CD4-positive, alpha-beta T cell treated with Interleukin-6 for 4 hours (primary cell): ENCODE measurements at regions not wholly inside any gene's neighbourhood (a gene's known extent, or its start where the extent isn't known, plus 50 kb on each side); places are given as distances from the start of the nearest gene placed in this dataset.
"Not testable (repeated sequence)": the region's sequence is repeated elsewhere in the genome, so short reads cannot be mapped to it uniquely, and the experiment has no call there.

ENCODE experiments used
- DNase-seq: peaks from one replicate; pipeline ENCODE4 v3.0.0-alpha.2; 2020; ENCODE audit warnings: mixed read lengths

DNA sequence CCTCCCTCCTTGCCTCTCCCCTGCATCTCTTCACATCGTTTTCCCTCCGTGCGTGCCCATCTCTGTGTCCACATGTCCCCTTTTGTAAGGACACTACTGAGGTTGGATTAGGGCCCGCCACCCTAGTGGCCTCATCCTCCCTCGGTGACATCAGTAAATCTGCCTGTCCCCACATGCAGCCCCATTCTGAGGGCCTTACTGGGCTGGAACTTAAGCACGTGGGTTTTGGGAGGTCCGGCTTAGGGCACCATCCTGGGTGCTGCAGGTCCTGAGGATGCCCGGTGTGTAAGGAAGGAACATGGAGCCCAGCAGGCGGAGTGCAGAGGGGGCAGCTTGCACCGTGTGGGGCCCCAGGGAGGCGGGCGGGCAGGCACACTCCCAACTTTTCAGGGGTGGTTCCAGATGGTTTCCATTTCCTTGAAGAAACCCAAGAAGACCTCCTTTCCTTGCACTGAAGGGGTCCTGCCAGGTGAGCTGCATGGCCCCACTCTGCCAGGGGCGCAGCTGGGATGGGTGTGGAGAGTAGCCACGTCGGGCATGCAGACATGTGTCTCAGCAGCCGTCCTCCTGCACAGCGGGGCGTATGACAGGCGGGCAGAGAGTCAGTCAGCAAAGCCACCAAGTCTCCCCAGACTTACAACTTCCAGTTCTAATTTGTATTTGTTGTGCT is 329.9 kb downstream of the QKI start:
- DNase-seq, result no peak

DNA sequence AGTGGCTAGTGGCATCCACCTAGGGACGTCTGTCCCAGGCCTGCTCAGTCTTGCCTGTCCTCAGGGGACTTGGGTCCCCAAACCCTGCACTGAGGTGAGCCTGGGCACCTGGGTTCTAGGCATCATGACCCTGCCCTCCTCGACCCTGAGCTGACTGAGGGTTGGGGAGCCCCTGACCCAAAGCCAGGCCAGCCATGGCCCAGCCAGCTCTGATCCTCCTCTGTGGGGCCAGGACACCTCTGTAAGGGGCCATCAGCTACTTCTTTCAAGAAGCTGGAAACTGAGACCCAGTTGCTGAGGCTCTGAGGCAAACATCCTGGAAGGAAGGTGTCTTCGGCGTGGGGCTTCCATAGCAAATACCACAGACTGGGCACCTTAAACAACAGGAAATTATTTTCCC is 329.3 kb downstream of the QKI start:
- DNase-seq, result no peak

DNA sequence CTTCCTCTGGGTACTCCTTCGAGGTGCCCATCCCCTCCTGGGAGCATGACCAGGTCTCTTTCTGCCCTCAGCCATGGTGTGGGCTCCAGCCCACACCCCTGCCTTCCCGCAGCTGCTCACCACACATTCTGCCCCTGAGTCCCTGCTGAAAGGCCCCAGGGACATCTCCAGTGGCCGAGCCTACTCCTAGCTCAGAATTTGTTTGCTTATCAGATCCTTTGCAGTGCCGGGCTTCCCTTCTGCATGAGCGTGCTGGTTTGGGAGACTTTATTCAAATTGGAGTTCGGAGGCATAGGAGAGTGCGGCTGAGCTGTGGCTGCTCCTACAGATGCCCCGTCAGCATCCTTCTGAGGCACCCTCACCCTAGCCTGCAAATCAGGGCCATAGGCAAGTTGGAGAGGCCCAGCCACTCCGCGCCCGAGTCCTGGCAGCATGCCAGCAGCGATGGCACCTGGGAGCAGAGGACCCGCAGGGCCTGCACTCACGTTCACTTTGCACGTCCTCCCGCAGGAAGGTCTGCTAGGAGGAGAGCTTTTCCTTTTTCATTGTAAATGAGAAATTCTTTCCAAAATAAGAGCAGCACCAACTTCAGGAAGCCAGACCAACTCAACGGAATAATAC is 327.3 kb downstream of the QKI start:
- DNase-seq, result no peak

DNA sequence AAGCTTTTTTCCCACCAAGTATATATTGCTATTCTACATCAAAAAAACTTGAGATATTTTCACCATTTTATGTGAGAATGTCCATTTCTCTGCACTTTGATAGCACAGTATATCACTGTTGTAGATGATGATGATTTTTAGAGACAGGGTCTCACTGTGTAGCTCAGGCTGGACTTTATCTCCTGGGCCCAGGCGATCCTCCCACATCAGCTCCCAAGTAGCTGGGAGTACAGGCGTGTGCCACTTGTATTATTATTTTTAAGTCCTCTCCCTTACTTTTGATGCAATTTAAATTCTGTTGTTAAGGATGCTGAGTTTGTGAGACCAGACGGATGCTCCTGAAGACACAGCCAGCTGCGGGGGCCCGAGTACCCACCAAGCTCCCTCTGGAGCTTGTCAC is 326.8 kb downstream of the QKI start:
- DNase-seq, result no peak

DNA sequence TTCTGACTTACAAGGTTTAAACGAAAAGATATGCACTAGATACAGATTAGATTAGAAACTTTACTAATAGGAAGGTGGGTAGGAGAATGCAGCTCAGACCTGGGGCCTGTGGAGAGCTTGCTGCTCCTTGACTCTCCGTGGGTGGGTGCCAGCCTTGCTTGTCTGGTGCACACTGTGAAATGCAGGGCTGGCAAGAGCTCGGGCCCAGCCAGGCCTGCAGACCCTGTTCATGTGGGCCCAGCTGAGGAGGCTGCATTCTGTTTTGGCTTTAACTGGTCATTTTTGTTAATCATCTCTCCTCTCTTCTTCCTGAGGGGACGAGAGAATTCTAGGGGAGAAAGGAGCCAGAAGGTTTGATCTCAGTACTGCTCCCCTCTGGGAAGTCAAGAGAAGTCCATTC is 325.4 kb downstream of the QKI start:
- DNase-seq, result no peak

DNA sequence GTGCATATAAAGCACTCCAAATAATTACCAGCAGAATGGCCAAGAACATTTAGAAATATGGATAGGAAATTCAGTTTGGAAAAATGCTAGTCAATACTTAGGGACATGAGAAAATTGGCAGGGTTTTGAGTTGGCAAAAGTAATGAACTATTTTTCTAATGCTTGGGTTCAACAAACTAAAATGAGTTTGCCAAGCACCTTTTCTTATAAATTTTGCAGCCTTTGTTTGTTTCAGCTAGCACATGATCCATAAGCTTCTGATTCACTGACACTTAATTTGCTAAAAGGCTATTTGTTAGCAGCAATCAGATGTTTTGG is 324.8 kb downstream of the QKI start:
- no peak for DNase-seq

DNA sequence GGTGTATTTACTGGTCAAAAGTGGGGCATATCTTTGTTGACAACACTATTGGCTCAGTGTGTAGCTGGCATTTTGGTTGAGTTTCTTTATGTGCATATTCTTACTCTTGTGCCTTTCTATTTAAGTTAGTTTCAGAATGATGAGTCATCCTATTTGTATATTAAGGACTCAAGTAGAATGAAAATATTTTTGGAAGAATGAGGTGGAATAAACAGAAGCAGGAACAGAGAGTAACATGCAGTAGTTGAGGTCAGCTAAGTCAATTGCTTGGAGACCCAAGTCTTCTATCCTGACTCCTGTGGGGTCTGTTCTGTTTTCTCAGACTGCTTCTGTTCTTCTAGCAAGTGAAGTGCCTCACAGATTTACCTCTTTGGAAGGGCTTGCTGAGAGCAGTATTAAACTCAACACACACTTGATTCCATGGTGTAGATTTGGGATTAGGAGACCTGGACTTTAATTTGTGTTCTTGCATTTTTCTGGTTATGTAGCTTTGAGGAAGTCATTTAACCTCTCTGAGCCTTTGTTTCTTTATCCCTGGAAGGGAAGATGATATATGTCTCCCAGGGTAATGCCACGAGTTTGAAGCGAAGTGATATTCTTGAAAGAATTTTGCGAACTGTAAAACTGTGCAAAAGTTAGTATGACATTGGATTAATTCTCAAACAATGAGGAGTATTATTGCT is 324.3 kb downstream of the QKI start:
- DNase-seq, result no peak

DNA sequence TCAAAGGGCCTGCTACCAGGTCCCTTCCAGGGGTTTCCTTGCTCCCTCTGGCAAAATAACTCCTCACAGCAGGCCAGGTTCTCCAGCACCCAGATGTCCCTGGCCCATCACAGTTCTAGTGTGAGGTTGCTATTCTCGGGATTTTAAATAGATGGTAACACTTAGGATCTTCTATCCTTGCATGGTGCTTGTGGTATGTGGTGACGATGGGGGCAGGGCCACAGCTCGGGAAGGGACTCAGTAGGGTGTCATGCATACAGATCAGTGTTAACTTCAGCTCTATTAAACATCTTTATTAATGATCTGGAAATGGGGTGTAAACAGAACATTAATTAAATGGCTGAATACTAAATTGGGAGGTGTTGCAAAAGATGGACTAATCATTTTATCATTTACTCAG is 323.8 kb downstream of the QKI start:
- DNase-seq, result no peak

DNA sequence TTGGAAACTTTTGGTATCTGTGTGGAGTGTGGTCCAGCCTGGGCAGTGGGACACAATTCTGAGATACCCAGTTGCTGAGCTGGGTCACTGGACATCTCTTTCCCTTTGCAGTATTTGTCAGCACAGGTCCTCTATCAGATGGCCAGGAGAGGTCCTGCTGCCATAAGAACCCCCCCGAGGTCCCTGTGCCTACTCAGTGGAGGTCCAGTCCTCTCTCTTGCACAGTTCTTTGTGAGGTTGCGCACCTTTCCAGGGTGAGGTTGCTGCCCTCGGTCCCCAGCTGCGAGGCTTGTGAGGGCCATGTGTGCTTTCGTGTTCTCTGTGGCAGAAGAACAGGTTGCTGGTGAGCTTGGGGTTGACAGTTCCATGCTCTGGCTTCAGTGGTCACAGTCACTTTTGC is 320.6 kb downstream of the QKI start:
- no peak for DNase-seq

DNA sequence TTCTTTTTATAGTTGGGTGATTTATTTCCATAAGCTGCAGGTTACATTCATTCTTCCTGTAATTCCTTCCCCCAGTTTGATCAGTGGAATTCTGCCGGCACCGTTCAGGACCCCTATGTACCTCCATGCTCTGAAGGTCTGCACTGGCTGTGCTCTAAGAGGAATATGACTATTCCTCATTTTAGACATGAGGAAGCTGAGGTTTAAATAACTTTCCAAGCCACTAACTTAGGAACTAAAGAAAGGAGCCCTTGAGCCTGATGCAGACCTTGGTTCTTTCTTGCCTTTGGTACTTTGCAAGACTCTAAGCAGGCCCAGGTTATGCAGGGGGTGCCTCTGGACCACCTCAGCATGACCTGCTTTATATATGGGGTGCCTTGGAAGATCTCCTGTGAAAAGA is 318.5 kb downstream of the QKI start:
- DNase-seq, result no peak

DNA sequence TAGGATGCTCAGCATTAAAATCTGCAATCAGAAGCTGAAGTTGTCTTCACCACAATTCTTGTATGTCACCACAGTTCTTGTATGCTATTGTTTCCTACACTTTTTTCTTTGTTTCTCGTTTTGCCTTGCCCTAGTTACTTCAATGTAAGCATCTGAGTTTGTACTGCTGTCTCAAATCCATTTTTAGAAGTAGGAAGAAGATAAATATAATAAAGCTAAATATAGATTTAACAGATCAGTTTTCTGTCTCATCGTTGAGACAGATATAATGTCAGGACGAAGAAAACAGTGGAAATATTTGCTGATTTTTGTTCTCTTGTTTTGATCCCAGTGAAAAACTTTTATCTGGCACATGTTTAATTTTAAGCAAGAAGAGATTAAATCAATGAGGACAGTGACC is 318.0 kb downstream of the QKI start:
- no peak for DNase-seq

DNA sequence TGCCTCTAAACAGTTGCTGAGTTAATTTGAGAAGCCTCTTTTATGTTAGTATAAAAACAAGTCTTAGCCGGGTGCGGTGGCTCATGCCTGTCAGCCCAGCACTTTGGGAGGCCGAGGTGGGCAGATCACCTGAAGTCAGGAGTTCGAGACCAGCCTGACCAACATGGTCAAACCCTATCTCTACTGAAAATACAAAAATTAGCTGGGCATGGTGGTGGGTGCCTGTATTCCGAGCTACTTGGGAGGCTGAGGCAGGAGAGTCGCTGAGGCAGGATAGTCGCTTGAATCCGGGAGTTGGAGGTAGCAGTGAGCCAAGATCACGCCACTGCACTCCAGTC is 317.5 kb downstream of the QKI start:
- not testable (repeated sequence) for DNase-seq

DNA sequence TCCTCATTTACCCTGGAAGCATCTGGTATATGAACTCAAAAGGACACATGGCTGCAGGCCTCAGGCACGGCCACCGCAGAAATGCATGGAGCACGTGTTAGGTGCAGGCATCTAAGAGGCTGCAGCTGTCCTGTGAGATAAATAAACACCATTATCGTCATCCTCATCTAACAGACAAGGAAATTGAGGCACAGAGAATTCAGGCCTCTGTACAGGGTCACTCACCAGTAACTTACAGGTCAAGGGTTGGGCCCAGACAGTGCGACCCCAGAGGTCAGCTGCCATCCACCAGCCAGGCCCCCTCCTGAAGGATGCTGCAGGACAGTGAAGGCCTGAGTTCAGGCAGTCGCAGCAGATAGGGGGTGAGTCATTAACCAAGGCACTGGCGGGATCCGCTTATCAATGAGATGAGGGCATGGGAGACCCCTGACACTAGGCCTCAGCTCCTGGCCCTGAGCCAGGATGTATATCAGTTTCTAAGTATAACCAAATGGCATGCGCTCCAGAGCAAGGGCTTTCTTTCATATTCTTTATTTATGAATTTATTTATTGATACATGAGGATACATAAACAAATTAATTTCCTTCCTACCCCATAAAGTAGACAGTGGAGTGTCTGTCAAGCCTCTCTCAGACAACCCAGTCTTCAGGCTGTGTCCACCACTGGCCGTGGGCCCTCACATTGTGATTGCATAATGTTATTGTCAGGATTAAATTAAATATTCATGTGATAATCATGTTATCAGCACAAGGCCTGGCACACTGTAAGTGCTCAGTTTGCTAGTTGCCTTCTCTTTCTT is 316.9 kb downstream of the QKI start:
- DNase-seq, result no peak

DNA sequence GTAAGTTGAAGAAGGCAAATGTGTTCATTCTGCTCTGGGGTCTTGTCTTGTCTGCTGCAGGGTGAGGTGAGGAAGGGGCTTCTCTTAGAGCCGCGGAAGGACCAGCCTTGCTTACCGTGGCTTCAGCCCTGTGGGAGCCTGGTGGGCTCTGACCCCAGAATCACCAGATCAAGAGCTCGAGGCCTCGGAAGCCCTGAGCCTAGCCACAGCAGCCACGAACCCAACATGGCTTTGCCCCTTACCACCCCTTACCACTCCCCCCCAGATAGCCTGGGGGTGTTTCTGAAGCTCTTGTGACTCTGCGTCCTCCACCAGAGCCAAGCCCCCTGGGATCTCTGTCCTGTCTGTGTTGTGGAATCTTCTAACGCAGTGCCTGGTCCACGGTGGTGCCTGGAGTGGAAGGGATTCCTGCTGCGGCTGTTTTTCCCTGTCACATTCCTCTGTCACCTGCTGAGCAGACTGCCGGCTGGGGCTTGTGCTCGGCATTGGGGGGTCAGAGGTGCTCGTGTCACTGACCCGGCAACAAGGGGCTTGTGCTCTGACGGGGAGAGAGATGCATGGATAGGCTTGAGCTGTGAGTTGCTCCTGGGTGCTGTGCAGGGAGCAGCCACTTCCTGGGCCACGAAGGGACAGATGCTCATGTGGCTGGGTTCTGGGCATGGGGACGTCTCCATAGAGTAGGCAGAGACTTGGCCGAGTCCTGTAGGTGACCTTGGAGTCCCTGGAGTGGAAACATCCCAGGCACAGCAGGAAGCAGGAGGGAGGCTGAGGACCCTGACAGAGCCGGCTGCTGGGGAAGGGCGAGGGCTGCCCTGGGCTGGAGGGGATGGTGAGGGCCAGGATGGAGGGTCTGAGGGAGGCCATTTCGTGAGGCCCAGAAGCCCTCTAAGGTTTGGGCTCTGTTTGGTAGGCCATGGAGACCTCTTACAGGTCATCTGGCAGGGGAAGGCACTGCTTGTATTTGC is 316.0 kb downstream of the QKI start:
- DNase-seq, result no peak

DNA sequence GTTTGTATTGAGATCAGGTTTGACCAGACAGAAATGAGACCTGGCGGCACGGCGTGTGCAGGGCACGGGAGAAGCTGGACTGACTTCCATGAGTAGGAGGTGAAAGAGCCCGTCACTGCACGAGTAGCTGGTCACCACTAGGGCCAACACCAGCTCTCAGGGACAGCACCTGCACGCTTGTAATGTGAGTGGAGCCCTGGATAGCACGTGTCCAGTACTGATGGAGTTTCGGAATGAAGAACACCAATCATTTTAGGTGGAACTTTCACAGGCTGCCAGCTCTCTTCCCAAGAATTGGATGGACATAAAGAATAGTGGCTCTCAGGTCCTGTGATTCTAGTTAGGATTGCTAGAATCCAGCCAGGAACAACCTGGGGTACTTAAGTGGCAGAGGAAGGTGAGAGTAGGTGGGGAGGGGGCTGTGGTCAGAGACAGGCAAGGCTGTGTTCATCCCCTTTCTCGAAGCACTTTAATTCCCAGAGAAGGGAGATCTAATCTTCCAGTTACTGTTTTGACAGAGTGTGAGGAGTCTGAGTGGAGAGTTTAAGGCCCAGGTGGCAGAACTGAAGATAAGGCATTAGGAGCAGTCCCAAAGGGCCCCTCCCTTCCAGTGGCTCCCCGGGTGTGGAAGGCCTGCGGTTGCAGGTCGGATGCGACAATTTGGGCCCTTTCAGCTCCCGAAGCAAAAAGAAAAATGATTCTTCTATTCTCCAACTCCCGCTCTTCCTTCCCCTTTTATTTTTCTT is 314.8 kb downstream of the QKI start:
- DNase-seq, result no peak

DNA sequence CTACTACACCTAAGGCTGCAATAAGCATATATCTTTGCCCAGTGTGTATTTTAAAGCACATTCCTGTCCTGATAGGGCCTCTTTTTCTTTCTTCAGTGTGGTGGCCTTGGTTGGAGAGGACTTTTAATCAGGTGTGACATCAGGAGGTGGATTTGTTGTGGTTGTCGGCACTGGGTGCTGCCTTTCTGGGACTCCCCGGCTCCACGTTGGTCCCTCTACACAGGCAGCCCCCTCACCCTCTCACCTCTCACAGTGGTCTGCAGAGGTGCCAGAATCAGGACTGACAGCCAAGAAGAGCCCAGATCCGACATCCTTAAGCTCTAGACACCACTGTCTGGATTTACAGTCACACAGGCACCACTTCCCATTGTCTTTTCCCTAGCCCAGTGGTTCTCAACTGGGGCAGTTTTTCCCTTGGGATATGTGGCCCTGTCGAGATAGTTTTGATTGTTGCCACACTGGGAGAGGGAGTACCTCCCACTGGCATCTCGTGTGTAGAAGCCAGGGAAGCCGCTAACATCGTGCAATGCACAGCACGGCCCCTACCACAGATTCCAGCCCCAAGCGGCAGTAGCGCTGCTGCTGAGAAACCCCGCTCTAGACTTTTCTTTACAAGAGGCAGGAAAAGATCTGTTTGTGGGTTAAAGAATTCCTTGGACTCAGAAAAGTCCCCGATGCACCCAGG is 314.1 kb downstream of the QKI start:
- DNase-seq, result no peak

DNA sequence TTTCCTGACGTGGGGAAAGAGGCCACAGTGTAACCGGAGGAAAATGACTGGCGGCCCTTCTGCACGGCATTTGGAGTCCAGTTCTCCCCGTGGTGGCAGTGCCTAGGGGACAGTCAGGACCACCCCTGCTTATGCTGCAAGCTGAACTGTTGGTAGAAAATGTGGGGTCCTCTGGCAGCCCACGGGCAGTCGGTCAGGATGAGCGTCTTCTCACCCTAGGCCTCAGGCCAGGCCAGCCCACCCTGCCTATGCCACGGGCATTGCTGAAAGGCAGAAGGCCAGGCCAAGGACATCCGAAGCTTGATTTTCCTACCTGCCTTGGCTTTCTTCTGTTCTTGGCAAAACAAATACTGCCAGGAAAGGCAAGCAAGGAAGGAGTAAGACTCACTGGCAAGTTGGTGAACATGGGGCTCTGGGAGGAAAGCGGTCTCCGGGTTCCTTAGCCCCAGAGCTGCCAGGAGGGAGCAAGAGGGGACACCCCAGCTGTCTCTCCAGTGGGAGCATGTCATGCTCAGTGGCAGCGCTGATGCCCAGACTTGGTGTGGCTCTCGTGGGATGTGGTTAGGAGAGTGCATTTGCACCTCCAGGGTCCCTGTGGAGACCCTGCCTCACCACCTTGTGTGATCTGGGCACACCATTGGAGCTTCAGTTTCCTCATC is 311.6 kb downstream of the QKI start:
- no peak for DNase-seq

DNA sequence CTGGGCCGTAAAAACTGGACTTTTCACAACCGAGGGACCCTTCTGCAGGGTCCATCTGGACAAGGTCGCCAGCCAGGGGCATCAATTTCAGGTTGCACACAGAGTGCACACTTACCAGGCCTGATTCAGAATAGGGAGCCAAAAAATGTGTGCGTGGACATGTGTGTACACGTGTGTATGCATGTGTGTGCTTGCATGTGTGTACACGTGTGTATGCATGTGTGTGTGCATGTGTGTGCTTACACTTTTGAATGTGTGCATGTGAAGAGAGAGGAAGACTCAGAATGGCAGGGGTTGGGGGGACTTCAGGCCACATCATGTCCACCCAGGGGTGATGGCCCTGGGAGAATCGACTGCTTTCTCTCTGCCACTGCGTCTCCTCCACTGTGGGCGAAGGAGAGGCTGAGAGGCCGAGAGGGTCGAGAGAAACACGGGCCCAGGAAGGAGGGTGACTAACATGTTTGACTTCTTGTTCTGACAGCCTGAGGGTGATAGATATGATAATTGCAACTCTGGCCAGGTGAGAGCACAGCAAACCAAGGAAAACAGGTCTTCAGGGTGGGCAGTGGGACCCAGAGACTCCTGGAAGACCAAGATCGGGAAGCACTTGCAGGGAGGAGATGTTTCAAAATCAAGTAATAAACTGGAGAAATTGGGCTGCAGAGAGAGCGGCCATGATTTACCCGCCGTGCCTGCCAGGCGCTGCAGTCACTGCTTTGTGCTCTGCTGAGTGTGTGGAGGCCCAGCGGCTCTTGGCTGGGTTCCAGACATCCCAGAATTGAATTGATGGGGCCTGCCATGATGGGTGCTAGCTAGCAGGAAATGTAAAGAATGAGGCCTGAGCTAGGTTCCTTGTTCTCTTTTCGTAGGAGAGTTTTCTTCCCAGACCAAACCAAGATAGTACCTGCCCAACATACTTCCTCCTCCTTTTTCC is 310.8 kb downstream of the QKI start:
- no peak for DNase-seq

DNA sequence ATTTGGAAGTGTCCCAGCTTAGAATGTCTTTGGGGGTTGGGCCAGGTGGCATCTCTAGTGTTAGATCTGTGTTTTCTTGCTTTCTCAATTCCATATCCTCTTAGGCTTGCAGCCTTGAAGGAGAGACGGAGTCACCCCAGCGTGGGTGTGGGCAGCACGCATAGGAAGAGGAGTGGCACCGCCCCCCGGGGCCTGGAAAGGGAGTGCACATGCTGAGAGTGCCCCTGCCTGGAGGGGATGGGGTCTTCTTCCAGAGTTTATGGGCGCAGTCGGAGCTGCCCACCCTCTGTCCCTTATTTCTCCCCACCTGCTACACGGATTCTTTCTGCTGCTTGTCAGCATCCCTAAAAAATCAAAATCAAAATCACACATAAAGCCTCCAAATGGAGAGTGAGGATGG is 309.7 kb downstream of the QKI start:
- DNase-seq, result no peak

DNA sequence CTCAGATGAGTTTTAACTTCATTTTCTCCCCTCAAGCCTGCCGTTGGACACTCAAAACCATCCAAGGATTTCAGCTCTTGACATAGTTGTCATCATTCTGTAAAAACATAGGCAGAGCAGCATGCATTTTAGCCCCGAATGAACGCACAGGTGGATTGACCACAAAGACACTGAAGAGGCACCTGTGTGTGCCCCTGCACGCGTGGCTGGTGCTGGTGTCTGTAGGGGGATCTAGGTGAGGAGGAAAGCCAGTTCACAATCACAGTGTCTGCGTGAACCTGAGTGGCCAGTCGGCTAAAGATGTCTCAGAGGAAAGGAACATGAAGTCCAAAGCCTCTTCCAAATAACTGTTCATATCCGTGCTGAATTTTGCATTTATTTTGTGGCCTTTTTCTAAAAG is 309.2 kb downstream of the QKI start:
- DNase-seq, result no peak
